Parathyroid adenoma (tissue), 2 donors: ENCODE measurements at regions not wholly inside any gene's neighbourhood (a gene's known extent, or its start where the extent isn't known, plus 50 kb on each side); places are given as distances from the start of the nearest gene placed in this dataset.
A peak's percentile ranks its signal among the peaks of the same experiment; 100 is the strongest.

Experiments used
- H2AFZ ChIP-seq: fragments of 300-600 bp; sonication (generic); one replicate; pipeline ENCODE4 v1.7.0; 2017; ENCODE audit warnings: antibody characterized with exemption, mild to moderate bottlenecking
- H3K27ac ChIP-seq: fragments of 300-600 bp; sonication (generic); one replicate; pipeline ENCODE4 v1.7.0; 2017
- H3K27me3 ChIP-seq: fragments of 300-600 bp; sonication (generic); one replicate; pipeline ENCODE4 v1.7.0; 2017; ENCODE audit warnings: low read length; ENCODE audit not compliant: control insufficient read depth, insufficient read depth
- H3K36me3 ChIP-seq: fragments of 300-600 bp; sonication (generic); one replicate; pipeline ENCODE4 v1.7.0; 2017; ENCODE audit warnings: low read length; ENCODE audit not compliant: control insufficient read depth, insufficient read depth
- H3K4me1 ChIP-seq: fragments of 300-600 bp; sonication (generic); one replicate; pipeline ENCODE4 v1.7.0; 2017; ENCODE audit warnings: control low read depth
- H3K4me2 ChIP-seq: fragments of 300-600 bp; sonication (generic); one replicate; pipeline ENCODE4 v1.7.0; 2017; ENCODE audit warnings: low read length
- H3K4me3 ChIP-seq: fragments of 300-600 bp; sonication (generic); one replicate; pipeline ENCODE4 v1.7.0; 2017; ENCODE audit warnings: low read depth, low read length
- H3K79me2 ChIP-seq: fragments of 300-600 bp; sonication (generic); one replicate; pipeline ENCODE4 v1.7.0; 2017; ENCODE audit warnings: control low read depth
- H3K9ac ChIP-seq: fragments of 300-600 bp; sonication (generic); one replicate; pipeline ENCODE4 v1.7.0; 2017; ENCODE audit warnings: mild to moderate bottlenecking
- H3K9me3 ChIP-seq: fragments of 300-600 bp; sonication (generic); one replicate; pipeline ENCODE4 v1.7.0; 2017; ENCODE audit warnings: low read length; ENCODE audit not compliant: control insufficient read depth
- TF ChIP-seq, protein P1 (sequence below): fragments of 300-600 bp; sonication (generic); IDR thresholded peaks from one replicate; pipeline ENCODE4 v1.7.0; 2017; ENCODE audit warnings: antibody characterized with exemption, mild to moderate bottlenecking
- donor health status: primary hyperparathyroidism.

DNA sequence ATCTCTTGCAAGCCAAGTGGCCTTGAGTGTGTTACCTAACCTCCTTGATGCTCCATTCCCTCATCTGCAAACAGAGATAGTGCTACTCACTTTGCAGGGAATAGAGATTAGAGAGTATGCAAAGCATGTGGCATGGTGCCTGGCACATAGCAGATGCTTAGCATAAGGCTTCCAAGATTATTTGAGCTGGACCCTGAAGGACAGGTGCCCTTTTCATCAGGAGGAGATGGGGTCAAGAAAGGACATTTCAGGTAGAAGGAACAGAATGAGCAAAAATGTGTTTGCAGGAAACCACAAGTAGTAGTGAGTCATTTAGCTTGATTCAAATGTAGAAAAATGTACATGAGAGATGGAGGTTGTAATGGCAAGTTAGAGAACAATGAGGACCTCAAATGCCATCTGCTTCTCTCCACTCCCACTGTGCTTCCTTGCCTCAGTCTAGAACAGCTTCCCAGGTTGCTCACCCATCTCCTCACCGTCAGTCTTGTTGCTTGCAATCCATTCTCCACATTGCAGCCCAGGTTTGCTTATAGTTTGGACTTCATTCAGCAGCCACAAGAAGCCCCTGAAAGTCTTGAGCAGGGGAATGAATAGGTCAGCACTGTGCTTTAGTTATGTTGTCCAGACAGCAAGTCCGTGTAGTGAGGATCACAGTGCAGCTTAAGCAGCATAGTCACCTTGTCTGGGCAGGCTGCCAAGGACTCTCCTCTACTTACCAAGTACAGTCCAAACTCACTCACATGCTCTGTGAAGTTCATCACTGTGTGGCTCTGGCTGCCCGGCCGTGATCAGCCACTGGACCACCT, 536.3 kb upstream of the CCDC196 start:
- H2AFZ ChIP-seq = no peak overlapping the region
- no peaks in the 10 kb centered on the region for H3K4me1 ChIP-seq
- H3K27me3 ChIP-seq = no peaks in the 10 kb centered on the region
- no peaks in the 10 kb centered on the region for H3K79me2 ChIP-seq
- no peak overlapping the region for H3K4me3 ChIP-seq
- H3K9ac ChIP-seq = no peak overlapping the region
- no peak overlapping the region for H3K4me2 ChIP-seq
- no peaks in the 10 kb centered on the region for H3K9me3 ChIP-seq
- TF ChIP-seq, protein P1, sequence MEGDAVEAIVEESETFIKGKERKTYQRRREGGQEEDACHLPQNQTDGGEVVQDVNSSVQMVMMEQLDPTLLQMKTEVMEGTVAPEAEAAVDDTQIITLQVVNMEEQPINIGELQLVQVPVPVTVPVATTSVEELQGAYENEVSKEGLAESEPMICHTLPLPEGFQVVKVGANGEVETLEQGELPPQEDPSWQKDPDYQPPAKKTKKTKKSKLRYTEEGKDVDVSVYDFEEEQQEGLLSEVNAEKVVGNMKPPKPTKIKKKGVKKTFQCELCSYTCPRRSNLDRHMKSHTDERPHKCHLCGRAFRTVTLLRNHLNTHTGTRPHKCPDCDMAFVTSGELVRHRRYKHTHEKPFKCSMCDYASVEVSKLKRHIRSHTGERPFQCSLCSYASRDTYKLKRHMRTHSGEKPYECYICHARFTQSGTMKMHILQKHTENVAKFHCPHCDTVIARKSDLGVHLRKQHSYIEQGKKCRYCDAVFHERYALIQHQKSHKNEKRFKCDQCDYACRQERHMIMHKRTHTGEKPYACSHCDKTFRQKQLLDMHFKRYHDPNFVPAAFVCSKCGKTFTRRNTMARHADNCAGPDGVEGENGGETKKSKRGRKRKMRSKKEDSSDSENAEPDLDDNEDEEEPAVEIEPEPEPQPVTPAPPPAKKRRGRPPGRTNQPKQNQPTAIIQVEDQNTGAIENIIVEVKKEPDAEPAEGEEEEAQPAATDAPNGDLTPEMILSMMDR = no peak
- no peaks in the 10 kb centered on the region for H3K36me3 ChIP-seq
- H3K27ac ChIP-seq = no peak overlapping the region

DNA sequence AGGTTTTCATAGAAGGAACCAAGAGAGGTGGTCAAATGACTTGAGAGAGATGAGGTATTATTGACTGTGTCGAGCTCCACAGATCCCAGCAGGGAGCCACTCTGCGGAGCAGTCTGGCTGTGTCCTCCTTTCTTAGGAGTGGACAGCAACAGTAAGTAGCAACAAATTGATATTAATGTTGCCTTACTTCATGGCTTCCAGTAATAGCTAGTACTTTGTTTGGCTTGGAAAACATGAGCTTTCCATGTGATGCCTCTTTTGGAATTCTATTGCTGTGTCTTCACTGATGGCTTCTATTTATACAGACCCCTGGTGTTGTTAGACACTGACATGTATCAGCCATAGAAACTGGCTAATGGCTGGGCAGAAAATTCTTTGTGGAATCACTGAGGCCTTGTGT, 531.2 kb upstream of the CCDC196 start:
- Histone ChIP-seq H3K9me3 (no peaks in the 10 kb centered on the region), H3K36me3 (no peaks in the 10 kb centered on the region), H3K4me3 (no peak overlapping the region), H3K79me2 (no peaks in the 10 kb centered on the region), H3K4me2 (no peak overlapping the region), H3K27ac (no peak overlapping the region), H2AFZ (no peak overlapping the region), H3K9ac (no peak overlapping the region), H3K4me1 (no peaks in the 10 kb centered on the region), H3K27me3 (no peaks in the 10 kb centered on the region)
- TF ChIP-seq, protein P1 = no peak

DNA sequence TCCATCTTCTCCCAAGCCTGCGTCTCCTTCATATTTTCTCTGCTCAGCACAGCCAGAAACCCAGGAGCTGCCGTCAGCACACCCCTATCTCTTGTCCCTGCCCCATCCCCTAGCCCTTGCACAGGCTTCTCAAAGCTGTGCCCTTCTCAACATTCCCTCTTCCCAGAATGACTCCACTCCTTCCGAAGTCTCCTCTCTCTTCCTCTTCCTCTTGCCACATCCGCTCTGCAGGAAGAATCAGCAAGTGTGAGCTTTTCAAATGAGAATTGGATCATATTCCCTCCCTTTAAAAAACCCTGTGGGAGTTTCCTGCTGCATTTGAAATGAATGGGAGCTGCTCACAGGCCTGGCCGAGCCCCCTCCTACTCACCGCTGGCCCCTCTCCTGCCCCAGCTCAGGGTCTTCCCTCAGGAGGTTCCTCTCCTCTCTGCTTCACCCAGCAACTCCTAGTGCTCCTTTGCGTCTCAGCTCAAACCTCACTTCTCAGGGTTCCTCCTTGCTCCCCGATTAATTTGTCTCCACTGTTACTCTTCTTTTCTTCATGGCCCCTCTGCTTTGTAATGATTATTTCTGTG, 528.5 kb upstream of the CCDC196 start:
- Histone ChIP-seq H3K4me3 (no peak overlapping the region), H3K4me2 (no peak overlapping the region), H3K9ac (no peak overlapping the region), H3K4me1 (peaks cover 1% of the 10 kb centered on the region), H3K79me2 (no peaks in the 10 kb centered on the region), H3K27me3 (no peaks in the 10 kb centered on the region), H3K36me3 (no peaks in the 10 kb centered on the region), H3K27ac (no peak overlapping the region), H2AFZ (no peak overlapping the region), H3K9me3 (no peaks in the 10 kb centered on the region)
- TF ChIP-seq, protein P1 = no peak

DNA sequence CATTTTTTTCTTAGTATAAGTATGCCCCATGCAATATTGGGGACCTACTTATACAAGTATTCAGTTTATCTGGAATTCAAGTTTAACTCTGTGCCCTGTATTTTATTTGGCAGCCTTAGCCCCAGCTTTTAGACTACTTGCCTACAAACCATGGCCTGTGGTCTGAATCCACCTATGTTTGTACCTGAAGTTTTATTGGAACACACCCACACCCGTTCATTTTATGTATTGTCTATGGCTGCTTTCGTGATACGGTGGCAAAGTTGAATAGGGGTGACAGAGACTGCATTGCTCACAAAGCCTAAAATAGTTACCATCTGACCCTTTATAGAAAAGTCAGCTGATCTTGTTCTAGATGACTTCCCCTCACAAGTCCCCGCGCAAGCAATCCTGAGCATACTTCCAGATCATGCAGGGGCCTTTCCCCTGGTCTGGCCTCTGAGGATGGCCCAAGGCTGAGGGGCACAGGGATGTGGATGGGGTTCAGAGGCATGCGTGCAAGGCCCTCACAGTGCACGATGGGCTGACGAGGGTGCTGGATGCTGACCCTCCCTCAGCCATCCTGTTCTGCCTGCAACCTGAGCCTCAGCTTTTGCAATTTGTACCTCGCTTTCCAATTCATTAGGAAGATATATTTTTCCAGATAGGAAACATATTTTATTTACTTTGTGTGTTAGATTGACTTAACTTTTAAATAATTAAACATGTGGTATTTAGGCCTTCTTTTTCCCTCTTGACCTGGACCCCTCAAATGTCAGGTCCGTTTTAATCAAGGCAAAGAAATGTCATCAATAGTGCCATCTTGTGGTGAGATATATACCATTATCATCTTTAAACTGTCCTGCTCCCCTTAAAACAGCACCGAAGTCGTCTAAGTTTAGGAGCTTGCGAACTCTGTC, 527.3 kb upstream of the CCDC196 start:
- Histone ChIP-seq H3K36me3 (no peaks in the 10 kb centered on the region), H3K4me3 (no peak overlapping the region), H3K79me2 (no peaks in the 10 kb centered on the region), H3K4me2 (no peak overlapping the region), H3K9me3 (no peaks in the 10 kb centered on the region), H3K4me1 (peaks cover 9% of the 10 kb centered on the region), H2AFZ (no peak overlapping the region), H3K27me3 (no peaks in the 10 kb centered on the region), H3K27ac (no peak overlapping the region), H3K9ac (no peak overlapping the region)
- TF ChIP-seq, protein P1 = peak; percentile 50
